Neural progenitor cell (in vitro differentiated cells): ENCODE measurements at regions not wholly inside any gene's neighbourhood (a gene's known extent, or its start where the extent isn't known, plus 50 kb on each side); places are given as distances from the start of the nearest gene placed in this dataset.

Experiments used
- EZH2 ChIP-seq: fragments of 200-600 bp; sonication (generic); IDR thresholded peaks from 2 replicates; pipeline ENCODE4 v1.6.1; 2017; ENCODE audit warnings: antibody characterized with exemption, mild to moderate bottlenecking, moderate library complexity
- EZH2phosphoT487 ChIP-seq: fragments of 200-600 bp; sonication (generic); IDR thresholded peaks from 2 replicates; pipeline ENCODE4 v1.6.1; 2017; ENCODE audit warnings: antibody characterized with exemption
- TF ChIP-seq, protein P1 (sequence below): fragments of 200-600 bp; sonication (generic); IDR thresholded peaks from 2 replicates; pipeline ENCODE4 v1.5.1; 2017; ENCODE audit warnings: antibody characterized with exemption, mild to moderate bottlenecking

DNA sequence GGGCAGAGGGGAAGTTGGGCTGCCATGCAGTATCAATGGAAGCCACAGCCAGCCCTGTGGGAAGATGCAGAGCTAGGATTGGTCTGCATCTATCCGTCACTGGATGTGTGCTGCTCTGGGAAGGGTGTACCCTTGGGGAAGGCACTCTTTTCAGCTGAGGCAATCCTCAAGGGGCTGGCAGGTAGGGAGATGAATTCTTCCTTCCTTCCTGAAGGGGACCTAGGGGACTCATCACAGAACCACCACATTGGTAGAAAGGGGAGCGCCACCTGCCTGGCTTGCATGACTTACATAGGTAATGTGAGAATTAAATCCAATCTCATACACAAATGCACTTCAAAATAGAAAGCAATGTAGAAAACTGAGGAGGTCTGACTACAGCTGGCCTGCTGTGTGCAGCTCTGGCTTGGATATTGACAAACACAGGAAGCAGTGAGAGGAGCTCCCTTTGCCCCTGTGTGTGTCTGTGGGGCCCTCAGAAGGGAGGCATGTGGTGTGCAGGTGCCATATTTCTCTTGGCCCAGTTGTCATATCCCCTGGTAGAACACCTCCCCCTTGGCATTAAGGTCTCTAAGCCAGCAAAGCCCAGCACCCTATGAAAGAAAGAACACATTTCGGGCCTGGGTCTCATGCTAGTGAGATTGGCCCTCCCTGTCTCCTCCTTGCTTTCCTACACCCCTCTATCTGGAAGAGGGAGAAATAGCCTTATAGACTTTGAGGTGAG lies 260.3 kb upstream of the MOCS1 start:
- TF ChIP-seq, protein P1, sequence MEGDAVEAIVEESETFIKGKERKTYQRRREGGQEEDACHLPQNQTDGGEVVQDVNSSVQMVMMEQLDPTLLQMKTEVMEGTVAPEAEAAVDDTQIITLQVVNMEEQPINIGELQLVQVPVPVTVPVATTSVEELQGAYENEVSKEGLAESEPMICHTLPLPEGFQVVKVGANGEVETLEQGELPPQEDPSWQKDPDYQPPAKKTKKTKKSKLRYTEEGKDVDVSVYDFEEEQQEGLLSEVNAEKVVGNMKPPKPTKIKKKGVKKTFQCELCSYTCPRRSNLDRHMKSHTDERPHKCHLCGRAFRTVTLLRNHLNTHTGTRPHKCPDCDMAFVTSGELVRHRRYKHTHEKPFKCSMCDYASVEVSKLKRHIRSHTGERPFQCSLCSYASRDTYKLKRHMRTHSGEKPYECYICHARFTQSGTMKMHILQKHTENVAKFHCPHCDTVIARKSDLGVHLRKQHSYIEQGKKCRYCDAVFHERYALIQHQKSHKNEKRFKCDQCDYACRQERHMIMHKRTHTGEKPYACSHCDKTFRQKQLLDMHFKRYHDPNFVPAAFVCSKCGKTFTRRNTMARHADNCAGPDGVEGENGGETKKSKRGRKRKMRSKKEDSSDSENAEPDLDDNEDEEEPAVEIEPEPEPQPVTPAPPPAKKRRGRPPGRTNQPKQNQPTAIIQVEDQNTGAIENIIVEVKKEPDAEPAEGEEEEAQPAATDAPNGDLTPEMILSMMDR: no peak
- TF ChIP-seq EZH2: no peak
- TF ChIP-seq EZH2phosphoT487: no peak
